ENCODE measurements at regions not wholly inside any gene's neighbourhood (a gene's known extent, or its start where the extent isn't known, plus 50 kb on each side); places are given as distances from the start of the nearest gene placed in this dataset.

DNA sequence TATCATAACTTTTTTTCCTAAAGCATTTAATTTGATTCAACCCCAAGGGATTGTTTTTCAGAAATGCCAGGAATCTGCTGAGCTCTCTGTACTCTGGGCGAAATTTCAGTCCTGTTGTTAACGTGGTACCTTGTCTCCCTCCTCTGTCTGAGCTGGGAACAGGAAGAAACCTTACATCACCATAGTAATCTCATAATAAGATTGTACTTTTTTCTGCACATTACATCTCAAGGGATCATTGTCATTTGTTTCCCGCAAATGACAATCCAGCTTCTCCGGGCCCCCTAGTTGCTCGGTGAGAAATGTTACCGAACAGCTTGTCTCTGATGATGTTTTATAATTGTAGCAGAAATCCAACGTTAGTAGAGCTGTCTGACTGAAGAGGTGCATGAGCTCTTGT lies 152.7 kb upstream of the ERCC4 start:
- TF ChIP-seq, protein P1, sequence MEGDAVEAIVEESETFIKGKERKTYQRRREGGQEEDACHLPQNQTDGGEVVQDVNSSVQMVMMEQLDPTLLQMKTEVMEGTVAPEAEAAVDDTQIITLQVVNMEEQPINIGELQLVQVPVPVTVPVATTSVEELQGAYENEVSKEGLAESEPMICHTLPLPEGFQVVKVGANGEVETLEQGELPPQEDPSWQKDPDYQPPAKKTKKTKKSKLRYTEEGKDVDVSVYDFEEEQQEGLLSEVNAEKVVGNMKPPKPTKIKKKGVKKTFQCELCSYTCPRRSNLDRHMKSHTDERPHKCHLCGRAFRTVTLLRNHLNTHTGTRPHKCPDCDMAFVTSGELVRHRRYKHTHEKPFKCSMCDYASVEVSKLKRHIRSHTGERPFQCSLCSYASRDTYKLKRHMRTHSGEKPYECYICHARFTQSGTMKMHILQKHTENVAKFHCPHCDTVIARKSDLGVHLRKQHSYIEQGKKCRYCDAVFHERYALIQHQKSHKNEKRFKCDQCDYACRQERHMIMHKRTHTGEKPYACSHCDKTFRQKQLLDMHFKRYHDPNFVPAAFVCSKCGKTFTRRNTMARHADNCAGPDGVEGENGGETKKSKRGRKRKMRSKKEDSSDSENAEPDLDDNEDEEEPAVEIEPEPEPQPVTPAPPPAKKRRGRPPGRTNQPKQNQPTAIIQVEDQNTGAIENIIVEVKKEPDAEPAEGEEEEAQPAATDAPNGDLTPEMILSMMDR (IDR thresholded peaks at IDR 0.05) = peak; percentile 13 to 26 (median 20)
- no peak for TF ChIP-seq POLR2A (IDR thresholded peaks at IDR 0.05)

Data from right lobe of liver (tissue), 4 donors.